ENCODE measurements at regions not wholly inside any gene's neighbourhood (a gene's known extent, or its start where the extent isn't known, plus 50 kb on each side); places are given as distances from the start of the nearest gene placed in this dataset.

GRCh38 chr4:159600061-159600460 lies 497.2 kb downstream of the RAPGEF2 start:
- no peak for TF ChIP-seq CTCF (conservative IDR thresholded peaks at IDR 0.05; ENCODE audit: control insufficient read depth, insufficient read depth, low read depth, low read length)
- no peak for DNase-seq (ENCODE audit: low read depth)

GRCh38 chr4:159604781-159605180 lies 501.9 kb downstream of the RAPGEF2 start:
- TF ChIP-seq CTCF (conservative IDR thresholded peaks at IDR 0.05; ENCODE audit: control insufficient read depth, insufficient read depth, low read depth, low read length): no peak
- H3K4me3 ChIP-seq (ENCODE audit: control insufficient read depth, low read depth, low read length): no peak overlapping the region
- DNase-seq (ENCODE audit: low read depth): no peak

More at GRCh38 chr4:159600061-159600460, 497.2 kb downstream of the RAPGEF2 start:
- no peak overlapping the region for H3K4me3 ChIP-seq (ENCODE audit: control insufficient read depth, low read depth, low read length)

- no peak for TF ChIP-seq CTCF (conservative IDR thresholded peaks at IDR 0.05; ENCODE audit: control insufficient read depth, insufficient read depth, low read depth, low read length)
- no peak for DNase-seq (ENCODE audit: low read depth)
- no peak overlapping the region for H3K4me3 ChIP-seq (ENCODE audit: control insufficient read depth, low read depth, low read length)
Observed at GRCh38 chr4:159606835-159607234, 504.0 kb downstream of the RAPGEF2 start.

- TF ChIP-seq CTCF (conservative IDR thresholded peaks at IDR 0.05; ENCODE audit: control insufficient read depth, insufficient read depth, low read depth, low read length): no peak
- no peak for DNase-seq (ENCODE audit: low read depth)
- H3K4me3 ChIP-seq (ENCODE audit: control insufficient read depth, low read depth, low read length): no peak overlapping the region
Observed at GRCh38 chr4:159607809-159608208, 504.9 kb downstream of the RAPGEF2 start.

- no peak for TF ChIP-seq CTCF (conservative IDR thresholded peaks at IDR 0.05; ENCODE audit: control insufficient read depth, insufficient read depth, low read depth, low read length)
- DNase-seq (ENCODE audit: low read depth): no peak
- H3K4me3 ChIP-seq (ENCODE audit: control insufficient read depth, low read depth, low read length): no peak overlapping the region
Observed at GRCh38 chr4:159608436-159608835, 505.6 kb downstream of the RAPGEF2 start.

- no peak overlapping the region for H3K4me3 ChIP-seq (ENCODE audit: control insufficient read depth, low read depth, low read length)
- TF ChIP-seq CTCF (conservative IDR thresholded peaks at IDR 0.05; ENCODE audit: control insufficient read depth, insufficient read depth, low read depth, low read length): no peak
- no peak for DNase-seq (ENCODE audit: low read depth)
Observed at GRCh38 chr4:159632031-159632430, 529.2 kb downstream of the RAPGEF2 start.

DNA sequence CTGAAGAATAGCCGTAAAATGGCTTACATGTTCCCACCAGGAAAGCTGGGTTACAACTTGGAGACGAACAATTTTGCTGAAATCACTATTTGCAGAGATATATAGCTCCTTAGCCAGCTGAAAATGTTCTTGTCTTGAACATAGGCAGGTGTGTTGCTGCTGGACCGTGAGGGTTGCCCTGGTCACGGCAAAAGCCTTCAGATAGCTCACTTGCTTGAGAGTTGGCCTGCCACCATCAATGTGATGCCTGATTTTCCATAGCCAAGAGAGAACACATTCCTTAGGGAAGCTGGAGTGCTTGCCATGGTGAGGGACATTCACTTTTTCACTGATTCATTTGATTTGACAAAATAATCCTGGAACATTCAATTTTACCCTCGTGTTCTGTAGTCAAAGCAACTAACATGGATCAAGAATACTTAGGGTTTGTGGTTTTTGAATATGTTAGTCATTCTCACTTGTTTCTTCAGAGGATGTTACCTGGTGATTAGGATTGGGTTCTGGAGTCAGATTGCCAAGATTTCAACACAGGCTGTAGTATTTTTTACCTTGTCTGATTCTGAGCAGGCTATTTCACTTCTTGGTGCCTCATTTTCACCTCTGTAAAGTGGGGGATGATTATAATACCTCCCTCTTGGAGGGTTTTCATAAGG lies 536.9 kb downstream of the RAPGEF2 start:
- no peak overlapping the region for H3K4me3 ChIP-seq (ENCODE audit: control insufficient read depth, low read depth, low read length)
- TF ChIP-seq CTCF (conservative IDR thresholded peaks at IDR 0.05; ENCODE audit: control insufficient read depth, insufficient read depth, low read depth, low read length): no peak
- DNase-seq (ENCODE audit: low read depth): no peak

Data from fibroblast of mammary gland (primary cell).